ENCODE measurements at regions not wholly inside any gene's neighbourhood (a gene's known extent, or its start where the extent isn't known, plus 50 kb on each side); places are given as distances from the start of the nearest gene placed in this dataset.

DNA sequence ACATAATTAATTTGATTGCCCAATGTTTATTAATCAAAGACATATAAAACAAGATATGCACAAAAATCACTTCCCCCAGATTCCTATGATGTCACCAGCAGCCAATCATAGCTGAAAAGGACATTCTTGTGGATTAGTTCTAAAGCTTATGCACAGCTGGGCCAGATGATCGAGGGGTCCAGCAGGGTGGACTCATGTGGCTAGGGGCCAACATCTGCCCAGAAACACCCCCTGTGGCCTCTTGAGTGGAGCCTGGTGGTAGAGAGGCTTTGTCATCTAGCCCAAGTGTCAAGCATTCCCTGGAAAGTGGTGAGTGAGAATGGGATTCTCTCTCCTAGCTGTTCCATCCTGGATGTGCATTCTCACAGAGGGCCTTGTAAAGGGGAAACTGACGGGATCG lies 590.0 kb downstream of the BCL11B start:
- ATAC-seq (ENCODE audit: insufficient read depth, low FRiP score) (no peak), DNase-seq (no peak)
- WGBS, 2 donors, result 78 to 85% methylated on average over 3 of the region's 3 CpGs
- no peaks in the 10 kb centered on the region for H3K27me3 ChIP-seq (ENCODE audit: control insufficient read depth in 3 of 3, insufficient read depth in 3 of 3, low read length in 2 of 3)
- H3K4me1 ChIP-seq (ENCODE audit: control insufficient read depth in 5 of 5, insufficient read depth in 5 of 5, low read length in 5 of 5), result no peaks in the 10 kb centered on the region
- no peak overlapping the region for H3K9ac ChIP-seq (ENCODE audit: insufficient read depth in 1 of 2, low read length in 2 of 2)
- no peak overlapping the region for H3K27ac ChIP-seq (ENCODE audit: low read depth in 1 of 2, low read length in 1 of 2)
- H3K9me3 ChIP-seq (ENCODE audit: control insufficient read depth in 4 of 4, insufficient read depth in 3 of 4, low read length in 3 of 4), result no peaks in the 10 kb centered on the region
- no peaks in the 10 kb centered on the region for H3K36me3 ChIP-seq (ENCODE audit: control insufficient read depth in 4 of 4, insufficient read depth in 4 of 4, low read length in 4 of 4)
- H3K4me3 ChIP-seq, result no peak overlapping the region
- no peak for TF ChIP-seq CTCF (IDR thresholded peaks at IDR 0.05; ENCODE audit: control extremely low read depth, extremely low read depth)

GRCh38 chr14:98682726-98683125 lies 589.3 kb downstream of the BCL11B start:
- ATAC-seq (ENCODE audit: insufficient read depth, low FRiP score) (no peak), DNase-seq (peak in 1 of 3 donors; percentile 34)
- no peak overlapping the region for H3K4me3 ChIP-seq
- no peak overlapping the region for H3K27ac ChIP-seq (ENCODE audit: low read depth in 1 of 2, low read length in 1 of 2)
- H3K36me3 ChIP-seq (ENCODE audit: control insufficient read depth in 4 of 4, insufficient read depth in 4 of 4, low read length in 4 of 4), result no peaks in the 10 kb centered on the region
- 75 to 86% methylated on average over 2 of the region's 2 CpGs for WGBS, 2 donors
- H3K9me3 ChIP-seq (ENCODE audit: control insufficient read depth in 4 of 4, insufficient read depth in 3 of 4, low read length in 3 of 4), result peaks cover 0 to 3% (median 0%) of the 10 kb centered on the region in 4 donors
- no peak for TF ChIP-seq CTCF (IDR thresholded peaks at IDR 0.05; ENCODE audit: control extremely low read depth, extremely low read depth)
- no peaks in the 10 kb centered on the region for H3K4me1 ChIP-seq (ENCODE audit: control insufficient read depth in 5 of 5, insufficient read depth in 5 of 5, low read length in 5 of 5)
- no peaks in the 10 kb centered on the region for H3K27me3 ChIP-seq (ENCODE audit: control insufficient read depth in 3 of 3, insufficient read depth in 3 of 3, low read length in 2 of 3)
- H3K9ac ChIP-seq (ENCODE audit: insufficient read depth in 1 of 2, low read length in 2 of 2), result no peak overlapping the region

GRCh38 chr14:98684468-98684867 lies 587.5 kb downstream of the BCL11B start:
- no peak for TF ChIP-seq CTCF (IDR thresholded peaks at IDR 0.05; ENCODE audit: control extremely low read depth, extremely low read depth)
- DNase-seq (no peak), ATAC-seq (ENCODE audit: insufficient read depth, low FRiP score) (no peak)

DNA sequence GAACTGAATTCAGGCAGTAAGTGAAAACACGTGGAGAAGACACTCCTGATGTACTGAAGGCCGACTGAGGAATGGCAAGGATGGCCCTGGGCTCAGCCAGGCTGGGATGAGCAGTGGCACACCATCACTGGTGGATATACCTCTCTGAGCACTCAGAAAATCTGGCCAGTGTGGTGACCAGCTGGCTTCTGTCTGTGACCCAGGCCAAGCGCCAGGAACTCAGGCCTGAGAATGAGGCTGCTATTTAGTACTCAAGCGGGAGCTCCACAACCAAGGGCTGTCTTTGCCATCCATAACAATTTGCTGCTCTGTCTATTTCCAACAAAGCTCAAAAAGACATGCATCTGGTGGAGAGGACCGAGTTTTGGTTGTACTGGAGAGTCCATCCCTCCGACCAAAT lies 586.3 kb downstream of the BCL11B start:
- no peaks in the 10 kb centered on the region for H3K27me3 ChIP-seq (ENCODE audit: control insufficient read depth in 3 of 3, insufficient read depth in 3 of 3, low read length in 2 of 3)
- H3K27ac ChIP-seq (ENCODE audit: low read depth in 1 of 2, low read length in 1 of 2), result no peak overlapping the region
- H3K9me3 ChIP-seq (ENCODE audit: control insufficient read depth in 4 of 4, insufficient read depth in 3 of 4, low read length in 3 of 4), result peaks cover 0 to 4% (median 0%) of the 10 kb centered on the region in 4 donors
- H3K4me3 ChIP-seq, result no peak overlapping the region
- WGBS, 2 donors, result 81 to 87% methylated on average over 6 of the region's 6 CpGs
- H3K36me3 ChIP-seq (ENCODE audit: control insufficient read depth in 4 of 4, insufficient read depth in 4 of 4, low read length in 4 of 4), result no peaks in the 10 kb centered on the region
- H3K4me1 ChIP-seq (ENCODE audit: control insufficient read depth in 5 of 5, insufficient read depth in 5 of 5, low read length in 5 of 5), result no peaks in the 10 kb centered on the region
- no peak for ATAC-seq (ENCODE audit: insufficient read depth, low FRiP score)
- no peak overlapping the region for H3K9ac ChIP-seq (ENCODE audit: insufficient read depth in 1 of 2, low read length in 2 of 2)
- DNase-seq, result peak; percentile 20 to 41 (median 22)
- no peak for TF ChIP-seq CTCF (IDR thresholded peaks at IDR 0.05; ENCODE audit: control extremely low read depth, extremely low read depth)

More at GRCh38 chr14:98684468-98684867, 587.5 kb downstream of the BCL11B start:
- H3K9ac ChIP-seq (ENCODE audit: insufficient read depth in 1 of 2, low read length in 2 of 2), result no peak overlapping the region
- WGBS, 2 donors, result 84 to 90% methylated on average over 4 of the region's 4 CpGs
- H3K27ac ChIP-seq (ENCODE audit: low read depth in 1 of 2, low read length in 1 of 2), result no peak overlapping the region
- H3K27me3 ChIP-seq (ENCODE audit: control insufficient read depth in 3 of 3, insufficient read depth in 3 of 3, low read length in 2 of 3), result no peaks in the 10 kb centered on the region
- no peaks in the 10 kb centered on the region for H3K36me3 ChIP-seq (ENCODE audit: control insufficient read depth in 4 of 4, insufficient read depth in 4 of 4, low read length in 4 of 4)
- H3K9me3 ChIP-seq (ENCODE audit: control insufficient read depth in 4 of 4, insufficient read depth in 3 of 4, low read length in 3 of 4), result peaks cover 0 to 4% (median 0%) of the 10 kb centered on the region in 4 donors
- no peaks in the 10 kb centered on the region for H3K4me1 ChIP-seq (ENCODE audit: control insufficient read depth in 5 of 5, insufficient read depth in 5 of 5, low read length in 5 of 5)
- no peak overlapping the region for H3K4me3 ChIP-seq

Measured in lung (tissue), 11 donors.